Colonic mucosa (tissue), 4 donors: ENCODE measurements at regions not wholly inside any gene's neighbourhood (a gene's known extent, or its start where the extent isn't known, plus 50 kb on each side); places are given as distances from the start of the nearest gene placed in this dataset.

ENCODE experiments used
- DNase-seq: peaks from one replicate; pipeline ENCODE4 v3.0.0-alpha.2; 2020
- H3K27ac ChIP-seq: fragments of 200-600 bp; one replicate; pipeline ENCODE4 v1.8.0; 2021
- H3K27me3 ChIP-seq: fragments of 200-600 bp; one replicate; pipeline ENCODE4 v1.8.0; 2021
- H3K36me3 ChIP-seq: fragments of 200-600 bp; one replicate; pipeline ENCODE4 v1.8.0; 2021
- H3K4me1 ChIP-seq: fragments of 200-600 bp; one replicate; pipeline ENCODE4 v1.8.0; 2021; ENCODE audit warnings: mild to moderate bottlenecking
- H3K4me3 ChIP-seq: fragments of 200-600 bp; one replicate; pipeline ENCODE4 v1.8.0; 2021
- H3K9ac ChIP-seq, 2 donors: one replicate each; pipeline ENCODE4 v1.7.0; 2013; ENCODE audit warnings: control low read depth in 2 of 2, low read depth in 2 of 2, low read length in 2 of 2
- H3K9me3 ChIP-seq: fragments of 200-600 bp; one replicate; pipeline ENCODE4 v1.8.0; 2021
- CTCF ChIP-seq: fragments of 200-600 bp; IDR thresholded peaks from one replicate; pipeline ENCODE4 v1.8.0; 2022; ENCODE audit warnings: antibody characterized with exemption, mild to moderate bottlenecking
- intact Hi-C: fragments of 100-400 bp; cut with DNase I; formaldehyde crosslinking; loops from one replicate; pipeline ENCODE4 v1.14.1; 2022
- donor health status: healthy.
- donor health status: DM: no; HTN: no; CAD: no.
- donor health status: DM: no; HTN: no; CAD: no.

GRCh38 chr2:16943279-16943958 lies 277.8 kb upstream of the CYRIA start:
- Histone ChIP-seq H3K4me1 (no peaks in the 10 kb centered on the region), H3K27ac (no peak overlapping the region), H3K27me3 (no peaks in the 10 kb centered on the region), H3K9me3 (no peaks in the 10 kb centered on the region), H3K9ac (no peak overlapping the region), H3K36me3 (no peaks in the 10 kb centered on the region), H3K4me3 (no peak overlapping the region)
- intact Hi-C loops, result no loop called here
- TF ChIP-seq CTCF, result no peak
- DNase-seq, result no peak

- no peak overlapping the region for H3K9ac ChIP-seq
- H3K9me3 ChIP-seq, result no peaks in the 10 kb centered on the region
- no peak for DNase-seq
- no peak for TF ChIP-seq CTCF
- no peaks in the 10 kb centered on the region for H3K4me1 ChIP-seq
- intact Hi-C loops, result no loop called here
- no peak overlapping the region for H3K27ac ChIP-seq
- no peaks in the 10 kb centered on the region for H3K27me3 ChIP-seq
- no peaks in the 10 kb centered on the region for H3K36me3 ChIP-seq
- no peak overlapping the region for H3K4me3 ChIP-seq
Measured at GRCh38 chr2:16940214-16940613, 274.6 kb upstream of the CYRIA start.

- Histone ChIP-seq H3K36me3 (no peaks in the 10 kb centered on the region), H3K4me1 (no peaks in the 10 kb centered on the region), H3K9me3 (no peaks in the 10 kb centered on the region), H3K9ac (no peak overlapping the region), H3K27ac (no peak overlapping the region), H3K4me3 (no peak overlapping the region), H3K27me3 (no peaks in the 10 kb centered on the region)
- DNase-seq, result no peak
- intact Hi-C loops, result no loop called here
- no peak for TF ChIP-seq CTCF
Measured at GRCh38 chr2:16939771-16940170, 274.1 kb upstream of the CYRIA start.

- Histone ChIP-seq H3K27ac (no peak overlapping the region), H3K4me1 (no peaks in the 10 kb centered on the region), H3K4me3 (no peak overlapping the region), H3K36me3 (no peaks in the 10 kb centered on the region), H3K9me3 (no peaks in the 10 kb centered on the region), H3K9ac (no peak overlapping the region), H3K27me3 (no peaks in the 10 kb centered on the region)
- TF ChIP-seq CTCF, result no peak
- intact Hi-C loops, result no loop called here
- no peak for DNase-seq
Measured at GRCh38 chr2:16933355-16933754, 267.7 kb upstream of the CYRIA start.

- Histone ChIP-seq H3K9me3 (no peaks in the 10 kb centered on the region), H3K27ac (no peak overlapping the region)
Measured at GRCh38 chr2:16932826-16933225, 267.2 kb upstream of the CYRIA start.

More at GRCh38 chr2:16932826-16933225, 267.2 kb upstream of the CYRIA start:
- Histone ChIP-seq H3K4me1 (no peaks in the 10 kb centered on the region), H3K27me3 (no peaks in the 10 kb centered on the region), H3K36me3 (no peaks in the 10 kb centered on the region), H3K9ac (no peak overlapping the region), H3K4me3 (no peak overlapping the region)
- DNase-seq, result no peak
- intact Hi-C loops, result no loop called here
- no peak for TF ChIP-seq CTCF
